ENCODE measurements at regions not wholly inside any gene's neighbourhood (a gene's known extent, or its start where the extent isn't known, plus 50 kb on each side); places are given as distances from the start of the nearest gene placed in this dataset.

DNA sequence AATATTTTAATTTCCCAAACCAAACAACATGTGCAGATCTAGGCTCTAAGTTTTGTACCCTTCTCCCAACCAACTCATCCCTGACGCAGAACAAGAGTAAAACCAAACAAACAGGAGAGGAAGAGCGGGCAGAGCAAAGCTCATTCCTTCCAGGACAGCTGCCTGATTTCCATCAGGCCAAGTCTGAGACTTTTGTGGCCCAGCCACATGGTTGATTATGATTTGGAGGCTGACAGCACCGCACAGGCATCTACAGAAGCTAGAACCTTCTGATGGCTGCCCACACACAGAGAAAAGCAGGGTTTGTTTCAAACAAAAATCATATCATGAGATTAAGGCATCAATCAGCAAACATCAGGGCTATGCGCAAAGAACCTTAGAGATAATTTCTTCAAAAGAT lies 262.6 kb downstream of the TNS1 start:
- TF ChIP-seq, protein P1, sequence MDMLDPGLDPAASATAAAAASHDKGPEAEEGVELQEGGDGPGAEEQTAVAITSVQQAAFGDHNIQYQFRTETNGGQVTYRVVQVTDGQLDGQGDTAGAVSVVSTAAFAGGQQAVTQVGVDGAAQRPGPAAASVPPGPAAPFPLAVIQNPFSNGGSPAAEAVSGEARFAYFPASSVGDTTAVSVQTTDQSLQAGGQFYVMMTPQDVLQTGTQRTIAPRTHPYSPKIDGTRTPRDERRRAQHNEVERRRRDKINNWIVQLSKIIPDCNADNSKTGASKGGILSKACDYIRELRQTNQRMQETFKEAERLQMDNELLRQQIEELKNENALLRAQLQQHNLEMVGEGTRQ (IDR thresholded peaks at IDR 0.05; ENCODE audit: low read depth, low read length) = no peak
- TF ChIP-seq, protein P1 (CRISPR knock-in tag; IDR thresholded peaks at IDR 0.05; ENCODE audit: borderline replicate concordance) = no peak
- TF ChIP-seq POLR2A (IDR thresholded peaks at IDR 0.05; ENCODE audit: insufficient read depth in 1 of 2, low read depth in 2 of 2, low read length in 2 of 2) (no peak), KLF16 (CRISPR knock-in tag; IDR thresholded peaks at IDR 0.05) (no peak), PHF8 (CRISPR knock-in tag; IDR thresholded peaks at IDR 0.05) (no peak)
